ENCODE measurements at regions not wholly inside any gene's neighbourhood (a gene's known extent, or its start where the extent isn't known, plus 50 kb on each side); places are given as distances from the start of the nearest gene placed in this dataset.

- no peaks in the 10 kb centered on the region for H3K9me3 ChIP-seq
- no peaks in the 10 kb centered on the region for H3K36me3 ChIP-seq
- no peak overlapping the region for H3K27ac ChIP-seq
- no peaks in the 10 kb centered on the region for H3K27me3 ChIP-seq
- TF ChIP-seq POLR2A (IDR thresholded peaks at IDR 0.05) (no peak), CTCF (IDR thresholded peaks at IDR 0.05) (no peak)
- DNase-seq, result no peak
- H3K4me1 ChIP-seq, result no peaks in the 10 kb centered on the region
- 88 to 99% methylated on average over 2 of the region's 2 CpGs for WGBS, 2 donors
- intact Hi-C loops (cut with DNase I), result no loop called here
- no peak overlapping the region for H3K4me3 ChIP-seq (replicated peaks in 1 of 3)
Observed at GRCh38 chr5:4643190-4643589, 496.9 kb upstream of the ADAMTS16 start.

- no peak for DNase-seq
- TF ChIP-seq POLR2A (IDR thresholded peaks at IDR 0.05) (no peak), CTCF (IDR thresholded peaks at IDR 0.05) (no peak)
Observed at GRCh38 chr5:4643960-4644359, 496.2 kb upstream of the ADAMTS16 start.

GRCh38 chr5:4646715-4647375, 493.3 kb upstream of the ADAMTS16 start:
- TF ChIP-seq CTCF (IDR thresholded peaks at IDR 0.05), result no peak
- no peak for TF ChIP-seq POLR2A (IDR thresholded peaks at IDR 0.05)
- no peak overlapping the region for H3K27ac ChIP-seq
- DNase-seq, result no peak
- intact Hi-C loops (cut with DNase I), result no loop called here
- WGBS, 2 donors, result 57 to 64% methylated on average over 8 of the region's 8 CpGs
- H3K27me3 ChIP-seq, result no peaks in the 10 kb centered on the region
- no peaks in the 10 kb centered on the region for H3K36me3 ChIP-seq
- no peaks in the 10 kb centered on the region for H3K4me1 ChIP-seq
- H3K9me3 ChIP-seq, result no peaks in the 10 kb centered on the region
- H3K4me3 ChIP-seq (replicated peaks in 1 of 3), result no peak overlapping the region

More at GRCh38 chr5:4643960-4644359, 496.2 kb upstream of the ADAMTS16 start:
- Histone ChIP-seq H3K4me3 (replicated peaks in 1 of 3) (no peak overlapping the region), H3K4me1 (no peaks in the 10 kb centered on the region), H3K36me3 (no peaks in the 10 kb centered on the region), H3K9me3 (no peaks in the 10 kb centered on the region), H3K27ac (no peak overlapping the region), H3K27me3 (no peaks in the 10 kb centered on the region)
- intact Hi-C loops (cut with DNase I), result no loop called here
- 95 to 98% methylated on average over 13 to 17 of the region's 17 CpGs for WGBS, 2 donors

- 89 to 93% methylated on average over 7 of the region's 7 CpGs for WGBS, 2 donors
- H3K4me1 ChIP-seq, result no peaks in the 10 kb centered on the region
- DNase-seq, result no peak
- H3K4me3 ChIP-seq (replicated peaks in 1 of 3), result no peak overlapping the region
- TF ChIP-seq CTCF (IDR thresholded peaks at IDR 0.05) (no peak), POLR2A (IDR thresholded peaks at IDR 0.05) (no peak)
- H3K27me3 ChIP-seq, result no peaks in the 10 kb centered on the region
- intact Hi-C loops (cut with DNase I), result no loop called here
- H3K9me3 ChIP-seq, result no peaks in the 10 kb centered on the region
- no peak overlapping the region for H3K27ac ChIP-seq
- H3K36me3 ChIP-seq, result no peaks in the 10 kb centered on the region
Observed at GRCh38 chr5:4647955-4648354, 492.2 kb upstream of the ADAMTS16 start.

GRCh38 chr5:4651806-4652565, 488.1 kb upstream of the ADAMTS16 start:
- H3K9me3 ChIP-seq, result no peaks in the 10 kb centered on the region
- H3K4me1 ChIP-seq, result no peaks in the 10 kb centered on the region
- no peaks in the 10 kb centered on the region for H3K27me3 ChIP-seq
- no peak for DNase-seq
- no peak for TF ChIP-seq POLR2A (IDR thresholded peaks at IDR 0.05)
- TF ChIP-seq CTCF (IDR thresholded peaks at IDR 0.05), result no peak
- H3K27ac ChIP-seq, result no peak overlapping the region
- WGBS, 2 donors, result 85 to 90% methylated on average over 6 of the region's 6 CpGs
- intact Hi-C loops (cut with DNase I), result no loop called here
- H3K4me3 ChIP-seq (replicated peaks in 1 of 3), result no peak overlapping the region
- H3K36me3 ChIP-seq, result no peaks in the 10 kb centered on the region

Measured in thyroid gland (tissue), 4 donors.